ENCODE measurements at regions not wholly inside any gene's neighbourhood (a gene's known extent, or its start where the extent isn't known, plus 50 kb on each side); places are given as distances from the start of the nearest gene placed in this dataset.
A peak's percentile ranks its signal among the peaks of the same experiment; 100 is the strongest.

- no peak for TF ChIP-seq POLR2AphosphoS5 (IDR thresholded peaks at IDR 0.05; ENCODE audit: low read depth, low read length)
- TF ChIP-seq RAD21 (IDR thresholded peaks at IDR 0.05; ENCODE audit: low read length): peak; percentile 27; the same call in 1 of the 2 replicates
- TF ChIP-seq, protein P1, sequence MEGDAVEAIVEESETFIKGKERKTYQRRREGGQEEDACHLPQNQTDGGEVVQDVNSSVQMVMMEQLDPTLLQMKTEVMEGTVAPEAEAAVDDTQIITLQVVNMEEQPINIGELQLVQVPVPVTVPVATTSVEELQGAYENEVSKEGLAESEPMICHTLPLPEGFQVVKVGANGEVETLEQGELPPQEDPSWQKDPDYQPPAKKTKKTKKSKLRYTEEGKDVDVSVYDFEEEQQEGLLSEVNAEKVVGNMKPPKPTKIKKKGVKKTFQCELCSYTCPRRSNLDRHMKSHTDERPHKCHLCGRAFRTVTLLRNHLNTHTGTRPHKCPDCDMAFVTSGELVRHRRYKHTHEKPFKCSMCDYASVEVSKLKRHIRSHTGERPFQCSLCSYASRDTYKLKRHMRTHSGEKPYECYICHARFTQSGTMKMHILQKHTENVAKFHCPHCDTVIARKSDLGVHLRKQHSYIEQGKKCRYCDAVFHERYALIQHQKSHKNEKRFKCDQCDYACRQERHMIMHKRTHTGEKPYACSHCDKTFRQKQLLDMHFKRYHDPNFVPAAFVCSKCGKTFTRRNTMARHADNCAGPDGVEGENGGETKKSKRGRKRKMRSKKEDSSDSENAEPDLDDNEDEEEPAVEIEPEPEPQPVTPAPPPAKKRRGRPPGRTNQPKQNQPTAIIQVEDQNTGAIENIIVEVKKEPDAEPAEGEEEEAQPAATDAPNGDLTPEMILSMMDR (IDR thresholded peaks at IDR 0.05): no peak
- TF ChIP-seq TEAD4 (IDR thresholded peaks at IDR 0.05; ENCODE audit: borderline replicate concordance, insufficient read depth): no peak
- TF ChIP-seq GABPA (IDR thresholded peaks at IDR 0.05; ENCODE audit: low read depth): no peak
Measured at GRCh38 chr2:2530334-2530733, 199.3 kb upstream of the MYT1L start.
